ENCODE measurements at regions not wholly inside any gene's neighbourhood (a gene's known extent, or its start where the extent isn't known, plus 50 kb on each side); places are given as distances from the start of the nearest gene placed in this dataset.

DNA sequence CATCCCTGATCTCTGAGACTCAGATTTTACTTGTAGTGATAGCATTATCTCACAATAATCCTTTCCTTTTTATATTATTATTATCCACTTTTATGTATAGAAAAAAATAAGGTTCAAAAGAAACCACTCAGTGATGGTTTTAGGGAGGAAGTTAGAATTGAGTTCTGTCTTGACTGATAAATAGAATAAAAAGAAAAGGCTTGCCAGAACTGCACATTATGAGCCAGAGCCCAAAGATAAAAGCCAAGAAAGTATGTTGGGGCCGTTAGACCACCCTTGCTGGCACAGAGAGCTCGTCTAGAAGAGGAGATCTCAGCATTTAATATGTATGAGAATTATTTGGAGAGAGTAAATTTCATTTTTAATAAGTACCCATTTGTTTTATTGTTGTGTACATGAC is 103.2 kb downstream of the TSPAN8 start:
- TF ChIP-seq, protein P1, sequence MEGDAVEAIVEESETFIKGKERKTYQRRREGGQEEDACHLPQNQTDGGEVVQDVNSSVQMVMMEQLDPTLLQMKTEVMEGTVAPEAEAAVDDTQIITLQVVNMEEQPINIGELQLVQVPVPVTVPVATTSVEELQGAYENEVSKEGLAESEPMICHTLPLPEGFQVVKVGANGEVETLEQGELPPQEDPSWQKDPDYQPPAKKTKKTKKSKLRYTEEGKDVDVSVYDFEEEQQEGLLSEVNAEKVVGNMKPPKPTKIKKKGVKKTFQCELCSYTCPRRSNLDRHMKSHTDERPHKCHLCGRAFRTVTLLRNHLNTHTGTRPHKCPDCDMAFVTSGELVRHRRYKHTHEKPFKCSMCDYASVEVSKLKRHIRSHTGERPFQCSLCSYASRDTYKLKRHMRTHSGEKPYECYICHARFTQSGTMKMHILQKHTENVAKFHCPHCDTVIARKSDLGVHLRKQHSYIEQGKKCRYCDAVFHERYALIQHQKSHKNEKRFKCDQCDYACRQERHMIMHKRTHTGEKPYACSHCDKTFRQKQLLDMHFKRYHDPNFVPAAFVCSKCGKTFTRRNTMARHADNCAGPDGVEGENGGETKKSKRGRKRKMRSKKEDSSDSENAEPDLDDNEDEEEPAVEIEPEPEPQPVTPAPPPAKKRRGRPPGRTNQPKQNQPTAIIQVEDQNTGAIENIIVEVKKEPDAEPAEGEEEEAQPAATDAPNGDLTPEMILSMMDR (IDR thresholded peaks at IDR 0.05): no peak
- no peak for TF ChIP-seq POLR2A (IDR thresholded peaks at IDR 0.05)
